Fibroblast of mammary gland (primary cell): ENCODE measurements at regions not wholly inside any gene's neighbourhood (a gene's known extent, or its start where the extent isn't known, plus 50 kb on each side); places are given as distances from the start of the nearest gene placed in this dataset.

Source experiments
- DNase-seq: peaks from one replicate; pipeline ENCODE4 v3.0.0-alpha.2; 2010; ENCODE audit warnings: low read depth
- H3K4me3 ChIP-seq: 2 replicates; pipeline ENCODE4 v1.5.1; 2011; ENCODE audit warnings: low read depth, mild to moderate bottlenecking, low read length, moderate library complexity; ENCODE audit not compliant: control insufficient read depth
- TF ChIP-seq, protein P1 (sequence below): conservative IDR thresholded peaks from 2 replicates; pipeline ENCODE4 v1.5.1; 2011; ENCODE audit warnings: low read depth, low read length, inconsistent platforms; ENCODE audit not compliant: control insufficient read depth, insufficient read depth

GRCh38 chr2:11967946-11968465, 221.6 kb downstream of the LPIN1 start:
- peak; percentile 72 for DNase-seq
- TF ChIP-seq, protein P1, sequence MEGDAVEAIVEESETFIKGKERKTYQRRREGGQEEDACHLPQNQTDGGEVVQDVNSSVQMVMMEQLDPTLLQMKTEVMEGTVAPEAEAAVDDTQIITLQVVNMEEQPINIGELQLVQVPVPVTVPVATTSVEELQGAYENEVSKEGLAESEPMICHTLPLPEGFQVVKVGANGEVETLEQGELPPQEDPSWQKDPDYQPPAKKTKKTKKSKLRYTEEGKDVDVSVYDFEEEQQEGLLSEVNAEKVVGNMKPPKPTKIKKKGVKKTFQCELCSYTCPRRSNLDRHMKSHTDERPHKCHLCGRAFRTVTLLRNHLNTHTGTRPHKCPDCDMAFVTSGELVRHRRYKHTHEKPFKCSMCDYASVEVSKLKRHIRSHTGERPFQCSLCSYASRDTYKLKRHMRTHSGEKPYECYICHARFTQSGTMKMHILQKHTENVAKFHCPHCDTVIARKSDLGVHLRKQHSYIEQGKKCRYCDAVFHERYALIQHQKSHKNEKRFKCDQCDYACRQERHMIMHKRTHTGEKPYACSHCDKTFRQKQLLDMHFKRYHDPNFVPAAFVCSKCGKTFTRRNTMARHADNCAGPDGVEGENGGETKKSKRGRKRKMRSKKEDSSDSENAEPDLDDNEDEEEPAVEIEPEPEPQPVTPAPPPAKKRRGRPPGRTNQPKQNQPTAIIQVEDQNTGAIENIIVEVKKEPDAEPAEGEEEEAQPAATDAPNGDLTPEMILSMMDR, result no peak

DNA sequence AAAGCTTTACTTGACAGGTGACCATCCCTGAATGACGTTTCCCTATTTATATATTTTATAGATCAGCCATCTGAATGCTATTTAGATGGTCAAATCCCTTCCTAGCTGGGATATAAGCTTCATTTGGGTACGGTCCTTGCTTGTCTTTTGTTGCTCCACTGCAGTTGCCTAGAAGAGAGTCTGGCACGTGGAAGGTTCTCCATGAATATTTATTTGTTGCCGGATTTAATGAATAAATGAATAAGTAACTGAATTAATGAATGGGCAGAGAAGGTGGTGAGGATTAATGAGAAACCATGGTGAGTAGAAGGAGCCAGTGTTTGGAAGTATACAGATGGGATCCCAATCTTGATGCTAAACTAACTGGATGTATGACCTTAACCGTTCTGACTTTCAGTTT, 222.1 kb downstream of the LPIN1 start:
- TF ChIP-seq, protein P1, result no peak
- no peak overlapping the region for H3K4me3 ChIP-seq
- DNase-seq, result no peak

More at GRCh38 chr2:11967946-11968465, 221.6 kb downstream of the LPIN1 start:
- H3K4me3 ChIP-seq, result no peak overlapping the region

- TF ChIP-seq, protein P1, result no peak
- no peak overlapping the region for H3K4me3 ChIP-seq
- DNase-seq, result no peak
Observed at GRCh38 chr2:11969774-11970173, 223.3 kb downstream of the LPIN1 start.

GRCh38 chr2:11974573-11974972, 228.1 kb downstream of the LPIN1 start:
- DNase-seq, result no peak
- TF ChIP-seq, protein P1, result no peak
- H3K4me3 ChIP-seq, result no peak overlapping the region

DNA sequence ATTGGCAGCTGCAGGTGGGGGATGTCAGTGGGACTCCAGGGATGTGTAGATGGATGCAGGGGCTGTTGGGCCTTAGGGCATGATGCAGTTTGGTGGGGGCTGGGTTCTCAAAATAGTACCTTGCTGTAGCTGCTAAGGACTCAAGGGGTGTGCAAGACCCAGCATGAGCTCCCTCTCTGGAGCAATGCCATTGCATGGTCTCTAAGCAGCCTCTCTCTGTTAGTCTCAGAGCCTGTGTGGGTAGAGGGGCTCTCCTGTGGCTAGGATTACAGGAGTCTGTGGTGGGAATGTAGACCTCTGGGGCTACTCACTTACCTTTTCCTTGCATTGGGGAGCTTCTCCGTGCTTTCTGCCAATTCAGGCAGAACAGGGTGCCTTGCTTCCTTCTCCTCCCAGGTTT, 228.9 kb downstream of the LPIN1 start:
- no peak for DNase-seq
- TF ChIP-seq, protein P1, result no peak
- H3K4me3 ChIP-seq, result no peak overlapping the region

DNA sequence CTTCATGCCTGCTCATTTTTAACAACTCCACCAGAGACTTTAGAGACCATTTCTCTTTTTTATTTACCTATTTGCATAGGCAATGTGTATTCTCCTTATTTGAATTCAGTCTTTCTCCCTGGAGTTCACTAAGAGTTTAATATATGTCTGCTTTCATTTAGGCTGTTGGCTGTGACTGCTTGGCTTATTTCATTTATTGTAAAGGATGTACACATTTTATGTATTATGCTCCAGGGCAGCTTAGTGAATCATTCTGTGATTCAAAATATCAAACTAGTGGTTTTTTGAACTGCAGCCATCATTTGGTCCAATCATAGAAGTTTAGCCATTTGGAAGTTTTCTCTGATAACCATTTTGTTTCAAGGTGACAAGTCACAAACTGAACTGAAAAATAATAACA, 229.6 kb downstream of the LPIN1 start:
- DNase-seq, result no peak
- TF ChIP-seq, protein P1, result no peak
- H3K4me3 ChIP-seq, result no peak overlapping the region
